HepG2 (cell line): ENCODE measurements at regions not wholly inside any gene's neighbourhood (a gene's known extent, or its start where the extent isn't known, plus 50 kb on each side); places are given as distances from the start of the nearest gene placed in this dataset.

Source experiments
- ATAC-seq: fragments of 200-7000 bp; cut with Tn5 transposase; 3 replicates; pipeline ENCODE4 v1.9.1; 2020; ENCODE audit warnings: mild to moderate bottlenecking, moderate library complexity
- BruUV-seq: library from RNA; stranded (reverse); fragments of 400-500 nt; replicated peaks from 2 replicates; lab custom pipeline; 2021; lab: Mats Ljungman, UMichigan
- CTCF ChIA-PET: fragments of 300-600 bp; formaldehyde crosslinking; extraction: SDS; loops from one replicate; lab custom pipeline; 2021; ENCODE audit warnings: low total read pairs, inconsistent platforms, low intra/inter-chr PET ratio; lab: Yijun Ruan, JAX
- POLR2A ChIA-PET: fragments of 350-600 bp; sonication (Branson Sonifier 250); formaldehyde crosslinking; loops from one replicate; lab custom pipeline; 2020; ENCODE audit warnings: antibody characterized with exemption, inconsistent platforms; lab: Yijun Ruan, JAX
- DNase-seq: peaks from one replicate; pipeline ENCODE4 v3.0.0-alpha.2; 2015; ENCODE audit warnings: low spot score
- FAIRE-seq: peaks from 3 replicates; lab custom pipeline; 2011; peaks lifted over from hg19 to GRCh38; lab: Jason Lieb, UNC
- H2AFZ ChIP-seq: one replicate; pipeline ENCODE4 v1.6.1; 2011; ENCODE audit warnings: low read length, inconsistent platforms
- H3K27ac ChIP-seq: fragments of 300-600 bp; 3 replicates; pipeline ENCODE4 v1.8.0; 2011; ENCODE audit warnings: mixed run types, mild to moderate bottlenecking, mixed read lengths, low read length, inconsistent platforms; ENCODE audit not compliant: insufficient read depth; ENCODE audit errors: extremely low read length
- H3K27me3 ChIP-seq, 2 experiments: fragments of 200-600 bp in 1 of 2; 2 replicates in 1 of 2; 3 replicates in 1 of 2; pipeline versions ENCODE4 v1.6.0 to v1.8.0; 2011; ENCODE audit warnings: low read length in 2 of 2, mild to moderate bottlenecking in 2 of 2, moderate library complexity in 2 of 2, inconsistent platforms in 1 of 2; ENCODE audit not compliant: insufficient read depth in 2 of 2, control insufficient read depth in 1 of 2
- H3K36me3 ChIP-seq, 2 experiments: fragments of 200-600 bp in 1 of 2; replicated peaks in 1 of 2; 2 replicates in 1 of 2; 3 replicates in 1 of 2; pipeline versions ENCODE4 v1.5.1 to v1.8.0; 2011; ENCODE audit warnings: low read length in 2 of 2, inconsistent platforms in 1 of 2; ENCODE audit not compliant: insufficient read depth in 2 of 2, control insufficient read depth in 1 of 2
- H3K4me1 ChIP-seq: 2 replicates; pipeline ENCODE4 v1.5.1; 2012; ENCODE audit warnings: low read length, inconsistent platforms; ENCODE audit not compliant: insufficient read depth
- H3K4me2 ChIP-seq: 2 replicates; pipeline ENCODE4 v1.6.0; 2011; ENCODE audit warnings: low read depth, low read length, inconsistent platforms
- H3K4me3 ChIP-seq, 3 experiments: fragments of 200-600 bp in 1 of 3; sonication (generic), shearing (Covaris generic) in 1 of 3; replicated peaks in 1 of 3; 2 replicates each; pipeline ENCODE4 v1.5.1; 2011 to 2016; ENCODE audit warnings: low read length in 3 of 3, inconsistent platforms in 2 of 3, low read depth in 2 of 3, mild to moderate bottlenecking in 2 of 3, control low read depth in 1 of 3, mixed read lengths in 1 of 3; ENCODE audit not compliant: insufficient read depth in 1 of 3
- H3K79me2 ChIP-seq: one replicate; pipeline ENCODE4 v1.6.1; 2011; ENCODE audit warnings: low read length, inconsistent platforms; ENCODE audit not compliant: insufficient read depth
- H3K9ac ChIP-seq: 2 replicates; pipeline ENCODE4 v1.6.0; 2011; ENCODE audit warnings: mild to moderate bottlenecking, low read depth, low read length, inconsistent platforms; ENCODE audit not compliant: insufficient read depth
- H3K9me3 ChIP-seq: 2 replicates; pipeline ENCODE4 v1.5.1; 2012; ENCODE audit warnings: mild to moderate bottlenecking, low read length
- H4K20me1 ChIP-seq: 2 replicates; pipeline ENCODE4 v1.6.0; 2011; ENCODE audit warnings: inconsistent platforms, mild to moderate bottlenecking, low read length, moderate library complexity; ENCODE audit not compliant: insufficient read depth
- CC2D1A ChIP-seq: sonication (generic); formaldehyde crosslinking; IDR thresholded peaks from 2 replicates; pipeline ENCODE4 v1.8.1; 2023; ENCODE audit warnings: mild to moderate bottlenecking, missing genetic modification reagents
- PHF20 ChIP-seq: sonication (generic); formaldehyde crosslinking; IDR thresholded peaks from 2 replicates; pipeline ENCODE4 v1.5.0; 2020; ENCODE audit warnings: mild to moderate bottlenecking, missing genetic modification reagents
- SALL1 ChIP-seq: sonication (generic); formaldehyde crosslinking; IDR thresholded peaks from 2 replicates; pipeline ENCODE4 v1.8.0; 2022; ENCODE audit warnings: mild to moderate bottlenecking, missing genetic modification reagents
- SP1 ChIP-seq, 2 experiments: fragments of 450-650 bp in 1 of 2; sonication (generic) in 1 of 2; formaldehyde crosslinking in 1 of 2; IDR thresholded peaks; 2 replicates each; pipeline versions ENCODE4 v1.4.0 to v1.6.1; 2016 to 2020; ENCODE audit warnings: missing genetic modification reagents in 1 of 2
- ZNF101 ChIP-seq: sonication (generic); formaldehyde crosslinking; IDR thresholded peaks from 2 replicates; pipeline ENCODE4 v1.4.0; 2020; ENCODE audit warnings: mild to moderate bottlenecking, low read depth, missing genetic modification reagents, borderline replicate concordance
- WGBS: methylation state at CpG from one replicate; pipeline ENCODE4 v1.1.6; 2017; ENCODE audit warnings: low lambda C conversion rate; 5-methylcytosine and 5-hydroxymethylcytosine counted together
- in situ Hi-C: cut with HindIII; loops from 2 replicates; pipeline ENCODE4 v1.10.0; 2017; ENCODE audit warnings: low pct_unique_long_range_greater_than_20kb; ENCODE audit not compliant: extremely low pct_ligation_motif_present
- intact Hi-C: fragments of 100-400 bp; cut with micrococcal nuclease; formaldehyde crosslinking; loops from one replicate; pipeline ENCODE4 v1.10.0; 2022; ENCODE audit not compliant: unreplicated experiment
- TF ChIP-seq, protein P1 (sequence below): sonication (generic); formaldehyde crosslinking; IDR thresholded peaks from one replicate; pipeline ENCODE4 v1.5.1; 2020; ENCODE audit warnings: mild to moderate bottlenecking, missing genetic modification reagents; ENCODE audit errors: not compliant biosample characterization
- TF ChIP-seq, protein P2 (sequence below), 2 experiments: sonication (generic) in 1 of 2; formaldehyde crosslinking in 1 of 2; IDR thresholded peaks; 2 replicates each; pipeline versions ENCODE4 v1.4.0 to v1.6.1; 2018 to 2020; ENCODE audit warnings: missing genetic modification reagents in 2 of 2, borderline replicate concordance in 1 of 2, low read depth in 1 of 2, mild to moderate bottlenecking in 1 of 2, missing biosample characterization in 1 of 2
- TF ChIP-seq, protein P3 (sequence below): sonication (generic); formaldehyde crosslinking; IDR thresholded peaks from 2 replicates; pipeline ENCODE4 v1.4.0; 2020; ENCODE audit warnings: low read depth, mild to moderate bottlenecking, missing genetic modification reagents

DNA sequence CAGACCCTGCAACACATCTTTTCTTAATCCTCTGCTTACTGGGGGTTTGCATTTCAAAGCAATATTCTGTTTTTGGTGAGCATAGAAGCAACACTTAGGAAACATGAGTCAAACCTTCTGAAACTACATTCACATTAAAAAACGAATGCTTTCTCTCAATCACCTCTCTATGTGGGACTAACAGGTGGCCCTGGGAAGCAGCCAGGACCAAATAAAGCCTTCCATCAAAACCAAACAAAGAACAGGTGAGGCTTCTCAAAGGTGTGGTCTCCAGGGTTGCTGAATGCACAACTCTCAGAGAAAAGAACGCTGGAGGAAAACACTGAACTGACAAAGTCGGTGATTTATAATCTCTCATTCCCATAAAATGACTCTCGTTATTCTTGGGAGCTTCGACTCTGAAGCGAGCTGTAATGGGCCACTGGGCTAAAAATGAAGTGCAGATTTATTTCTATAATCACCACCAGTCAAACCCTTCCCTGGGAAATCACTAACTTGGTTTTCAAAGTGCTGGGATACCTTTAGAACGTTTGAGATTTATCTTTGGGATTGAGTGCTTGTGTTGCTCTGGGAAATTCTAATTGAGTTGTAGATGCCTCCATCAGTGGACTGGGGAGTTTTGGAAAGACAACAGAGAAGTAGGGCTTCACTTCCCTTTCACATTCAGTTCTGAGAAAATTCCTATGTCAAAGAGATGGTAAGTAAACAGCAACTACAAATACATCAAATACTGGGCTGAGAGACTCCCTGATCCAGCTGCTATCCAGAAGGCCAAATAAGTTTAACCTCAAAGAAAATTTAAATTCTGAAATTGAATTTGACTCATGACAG lies 262.0 kb upstream of the TMPO start:
- H2AFZ ChIP-seq: no peak overlapping the region
- H3K27me3 ChIP-seq: no peaks in the 10 kb centered on the region
- DNase-seq: no peak
- H3K9ac ChIP-seq: no peak overlapping the region
- ATAC-seq: no peak
- 13% methylated on average over 7 of the region's 7 CpGs for WGBS
- no peak overlapping the region for H3K4me2 ChIP-seq
- in situ Hi-C loops: no loop called here
- no peak overlapping the region for H3K27ac ChIP-seq
- H3K79me2 ChIP-seq: no peaks in the 10 kb centered on the region
- no TSS peak for BruUV-seq
- TF ChIP-seq SP1 (IDR thresholded peaks at IDR 0.05): no peak
- TF ChIP-seq SP1 (CRISPR knock-in tag; IDR thresholded peaks at IDR 0.05): no peak
- no peak for TF ChIP-seq CC2D1A (CRISPR knock-in tag)
- no peak for TF ChIP-seq ZNF101 (CRISPR knock-in tag)
- TF ChIP-seq, protein P1, sequence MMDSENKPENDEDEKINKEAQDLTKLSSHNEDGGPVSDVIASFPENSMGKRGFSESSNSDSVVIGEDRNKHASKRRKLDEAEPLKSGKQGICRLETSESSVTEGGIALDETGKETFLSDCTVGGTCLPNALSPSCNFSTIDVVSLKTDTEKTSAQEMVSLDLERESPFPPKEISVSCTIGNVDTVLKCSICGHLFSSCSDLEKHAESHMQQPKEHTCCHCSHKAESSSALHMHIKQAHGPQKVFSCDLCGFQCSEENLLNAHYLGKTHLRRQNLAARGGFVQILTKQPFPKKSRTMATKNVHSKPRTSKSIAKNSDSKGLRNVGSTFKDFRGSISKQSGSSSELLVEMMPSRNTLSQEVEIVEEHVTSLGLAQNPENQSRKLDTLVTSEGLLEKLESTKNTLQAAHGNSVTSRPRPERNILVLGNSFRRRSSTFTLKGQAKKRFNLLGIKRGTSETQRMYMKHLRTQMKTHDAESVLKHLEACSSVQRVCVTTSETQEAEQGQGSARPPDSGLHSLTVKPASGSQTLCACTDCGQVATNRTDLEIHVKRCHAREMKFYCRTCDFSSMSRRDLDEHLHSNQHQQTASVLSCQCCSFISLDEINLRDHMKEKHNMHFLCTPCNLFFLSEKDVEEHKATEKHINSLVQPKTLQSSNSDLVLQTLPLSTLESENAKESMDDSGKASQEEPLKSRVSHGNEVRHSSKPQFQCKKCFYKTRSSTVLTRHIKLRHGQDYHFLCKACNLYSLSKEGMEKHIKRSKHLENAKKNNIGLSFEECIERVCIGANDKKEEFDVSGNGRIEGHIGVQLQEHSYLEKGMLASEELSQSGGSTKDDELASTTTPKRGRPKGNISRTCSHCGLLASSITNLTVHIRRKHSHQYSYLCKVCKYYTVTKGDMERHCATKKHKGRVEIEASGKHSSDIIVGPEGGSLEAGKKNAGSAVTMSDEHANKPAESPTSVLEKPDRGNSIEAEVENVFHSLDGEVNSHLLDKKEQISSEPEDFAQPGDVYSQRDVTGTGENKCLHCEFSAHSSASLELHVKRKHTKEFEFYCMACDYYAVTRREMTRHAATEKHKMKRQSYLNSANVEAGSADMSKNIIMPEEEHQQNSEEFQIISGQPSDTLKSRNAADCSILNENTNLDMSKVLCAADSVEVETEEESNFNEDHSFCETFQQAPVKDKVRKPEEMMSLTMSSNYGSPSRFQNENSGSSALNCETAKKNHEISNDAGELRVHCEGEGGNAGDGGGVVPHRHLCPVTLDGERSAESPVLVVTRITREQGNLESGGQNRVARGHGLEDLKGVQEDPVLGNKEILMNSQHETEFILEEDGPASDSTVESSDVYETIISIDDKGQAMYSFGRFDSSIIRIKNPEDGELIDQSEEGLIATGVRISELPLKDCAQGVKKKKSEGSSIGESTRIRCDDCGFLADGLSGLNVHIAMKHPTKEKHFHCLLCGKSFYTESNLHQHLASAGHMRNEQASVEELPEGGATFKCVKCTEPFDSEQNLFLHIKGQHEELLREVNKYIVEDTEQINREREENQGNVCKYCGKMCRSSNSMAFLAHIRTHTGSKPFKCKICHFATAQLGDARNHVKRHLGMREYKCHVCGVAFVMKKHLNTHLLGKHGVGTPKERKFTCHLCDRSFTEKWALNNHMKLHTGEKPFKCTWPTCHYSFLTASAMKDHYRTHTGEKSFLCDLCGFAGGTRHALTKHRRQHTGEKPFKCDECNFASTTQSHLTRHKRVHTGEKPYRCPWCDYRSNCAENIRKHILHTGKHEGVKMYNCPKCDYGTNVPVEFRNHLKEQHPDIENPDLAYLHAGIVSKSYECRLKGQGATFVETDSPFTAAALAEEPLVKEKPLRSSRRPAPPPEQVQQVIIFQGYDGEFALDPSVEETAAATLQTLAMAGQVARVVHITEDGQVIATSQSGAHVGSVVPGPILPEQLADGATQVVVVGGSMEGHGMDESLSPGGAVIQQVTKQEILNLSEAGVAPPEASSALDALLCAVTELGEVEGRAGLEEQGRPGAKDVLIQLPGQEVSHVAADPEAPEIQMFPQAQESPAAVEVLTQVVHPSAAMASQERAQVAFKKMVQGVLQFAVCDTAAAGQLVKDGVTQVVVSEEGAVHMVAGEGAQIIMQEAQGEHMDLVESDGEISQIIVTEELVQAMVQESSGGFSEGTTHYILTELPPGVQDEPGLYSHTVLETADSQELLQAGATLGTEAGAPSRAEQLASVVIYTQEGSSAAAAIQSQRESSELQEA (CRISPR knock-in tag): no peak
- TF ChIP-seq, protein P2, sequence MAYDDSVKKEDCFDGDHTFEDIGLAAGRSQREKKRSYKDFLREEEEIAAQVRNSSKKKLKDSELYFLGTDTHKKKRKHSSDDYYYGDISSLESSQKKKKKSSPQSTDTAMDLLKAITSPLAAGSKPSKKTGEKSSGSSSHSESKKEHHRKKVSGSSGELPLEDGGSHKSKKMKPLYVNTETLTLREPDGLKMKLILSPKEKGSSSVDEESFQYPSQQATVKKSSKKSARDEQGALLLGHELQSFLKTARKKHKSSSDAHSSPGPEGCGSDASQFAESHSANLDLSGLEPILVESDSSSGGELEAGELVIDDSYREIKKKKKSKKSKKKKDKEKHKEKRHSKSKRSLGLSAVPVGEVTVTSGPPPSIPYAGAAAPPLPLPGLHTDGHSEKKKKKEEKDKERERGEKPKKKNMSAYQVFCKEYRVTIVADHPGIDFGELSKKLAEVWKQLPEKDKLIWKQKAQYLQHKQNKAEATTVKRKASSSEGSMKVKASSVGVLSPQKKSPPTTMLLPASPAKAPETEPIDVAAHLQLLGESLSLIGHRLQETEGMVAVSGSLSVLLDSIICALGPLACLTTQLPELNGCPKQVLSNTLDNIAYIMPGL (CRISPR knock-in tag; IDR thresholded peaks at IDR 0.05; ENCODE audit: borderline replicate concordance in 1 of 2, low read depth in 1 of 2): no peak
- TF ChIP-seq, protein P3, sequence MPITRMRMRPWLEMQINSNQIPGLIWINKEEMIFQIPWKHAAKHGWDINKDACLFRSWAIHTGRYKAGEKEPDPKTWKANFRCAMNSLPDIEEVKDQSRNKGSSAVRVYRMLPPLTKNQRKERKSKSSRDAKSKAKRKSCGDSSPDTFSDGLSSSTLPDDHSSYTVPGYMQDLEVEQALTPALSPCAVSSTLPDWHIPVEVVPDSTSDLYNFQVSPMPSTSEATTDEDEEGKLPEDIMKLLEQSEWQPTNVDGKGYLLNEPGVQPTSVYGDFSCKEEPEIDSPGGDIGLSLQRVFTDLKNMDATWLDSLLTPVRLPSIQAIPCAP (CRISPR knock-in tag): no peak
- TF ChIP-seq SALL1 (CRISPR knock-in tag): no peak
- no peak for TF ChIP-seq PHF20 (CRISPR knock-in tag)
- TF ChIP-seq, all 625 proteins: peak for 0
- H3K4me1 ChIP-seq: no peaks in the 10 kb centered on the region
- ChIA-PET CTCF (no interaction called here), POLR2A (no interaction called here)
- H3K4me3 ChIP-seq: no peak overlapping the region
- no peak for FAIRE-seq
- intact Hi-C loops: no loop called here
- no peaks in the 10 kb centered on the region for H4K20me1 ChIP-seq
- H3K9me3 ChIP-seq: no peaks in the 10 kb centered on the region
- H3K36me3 ChIP-seq: no peaks in the 10 kb centered on the region
